Right renal cortex interstitium (tissue), 3 donors: ENCODE measurements at regions not wholly inside any gene's neighbourhood (a gene's known extent, or its start where the extent isn't known, plus 50 kb on each side); places are given as distances from the start of the nearest gene placed in this dataset.
"Not testable (repeated sequence)": the region's sequence is repeated elsewhere in the genome, so short reads cannot be mapped to it uniquely, and the experiment has no call there.

Experiments used
- DNase-seq, 3 donors: peaks; one replicate each; pipeline ENCODE4 v3.0.0-alpha.2; 2013; ENCODE audit warnings: low read depth in 3 of 3, low spot score in 2 of 3

DNA sequence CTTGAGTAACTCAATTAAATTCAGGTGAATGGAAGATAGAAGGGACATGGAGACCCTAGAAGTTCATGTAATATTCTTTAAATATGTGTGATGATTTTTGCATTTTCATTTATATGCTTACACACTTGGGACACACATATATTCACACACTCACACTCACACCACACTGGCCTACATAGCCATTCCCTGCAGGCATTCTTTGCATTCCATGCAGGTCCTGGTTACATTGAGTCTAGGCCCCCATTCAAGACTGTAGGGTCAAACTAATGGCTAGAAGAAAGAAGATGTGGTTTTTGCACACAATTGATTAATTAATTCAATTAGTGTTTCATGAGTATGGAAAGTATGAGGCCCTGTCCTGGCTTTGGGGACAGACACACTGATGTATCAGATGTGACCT is 249.4 kb downstream of the HNMT start:
- DNase-seq, result no peak

DNA sequence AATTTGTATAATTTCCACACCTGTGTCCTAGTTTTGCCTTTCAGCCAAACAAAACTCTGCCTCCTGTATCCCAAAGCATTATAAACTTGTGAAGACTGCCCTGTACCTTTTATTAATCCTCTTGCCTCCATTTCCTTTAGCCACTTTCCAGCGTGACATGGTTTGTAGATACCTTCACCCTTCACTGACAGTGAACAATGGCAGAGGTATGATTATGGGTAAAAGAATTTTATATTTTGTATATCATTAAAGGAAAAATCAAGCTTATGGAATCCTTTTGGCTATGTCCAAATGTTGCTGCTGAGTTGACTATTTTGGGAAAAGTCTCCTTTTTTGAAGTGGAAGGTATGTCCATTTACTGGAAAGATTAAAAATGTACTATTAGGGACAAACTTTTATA is 251.7 kb downstream of the HNMT start:
- DNase-seq, result no peak

DNA sequence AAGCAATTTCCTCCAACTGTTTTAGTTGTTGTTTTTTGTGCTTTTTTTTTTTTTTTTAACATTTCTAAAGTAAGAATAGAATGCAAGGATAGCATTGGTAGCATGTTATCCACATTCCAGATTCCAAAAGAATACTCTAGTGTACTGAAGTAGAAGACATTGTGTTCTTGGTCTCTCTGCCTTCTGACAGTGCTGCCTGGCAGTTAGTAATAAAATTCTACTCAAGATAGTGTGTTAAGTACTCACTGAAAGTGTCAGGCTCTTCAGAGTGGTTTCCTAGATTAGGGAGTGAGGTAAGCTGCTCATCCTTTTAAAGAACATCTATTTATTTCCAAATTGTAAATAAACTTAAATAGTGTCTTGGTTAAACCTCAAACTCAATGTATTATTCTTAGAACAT is 253.7 kb downstream of the HNMT start:
- DNase-seq, result no peak

DNA sequence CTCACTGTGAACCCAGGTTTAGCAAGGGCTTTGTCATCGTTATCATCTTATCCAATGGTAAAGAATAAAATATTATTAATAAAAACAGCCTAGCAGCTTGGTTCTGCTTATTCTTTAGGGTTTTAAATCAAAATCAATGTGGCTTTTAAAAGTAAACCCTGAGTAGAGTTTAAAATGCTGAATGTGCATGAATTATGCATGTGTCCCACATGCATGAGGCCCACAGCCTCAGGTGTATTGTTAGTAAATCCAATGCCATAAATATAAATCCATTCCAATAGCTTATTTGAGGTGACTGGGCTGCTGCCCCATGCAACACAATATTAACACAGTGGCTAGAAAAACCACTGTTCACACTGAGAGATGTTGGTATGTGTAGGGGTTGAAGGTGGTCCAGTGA is 254.1 kb downstream of the HNMT start:
- DNase-seq, result no peak

GRCh38 chr2:138219961-138220360 is 255.7 kb downstream of the HNMT start:
- DNase-seq, result no peak

GRCh38 chr2:138221358-138221757 is 257.1 kb downstream of the HNMT start:
- no peak for DNase-seq

DNA sequence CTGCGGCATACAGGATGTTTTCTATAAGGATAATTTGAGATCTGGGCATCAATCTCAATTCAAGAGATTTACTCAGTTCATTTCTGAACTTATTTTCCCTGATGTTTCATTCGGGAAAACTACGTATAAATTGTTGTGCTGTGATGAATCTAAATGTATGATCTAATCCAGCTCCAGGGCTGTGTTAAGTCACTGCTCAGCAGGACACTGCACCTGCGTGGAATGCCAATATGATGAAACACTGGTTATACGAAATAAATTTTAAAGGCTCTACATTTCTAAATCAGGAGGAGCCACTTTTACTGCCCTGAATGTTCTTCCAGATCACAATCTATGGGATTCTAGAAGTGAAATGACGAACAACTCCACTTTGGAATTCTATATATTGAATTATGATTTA is 259.0 kb downstream of the HNMT start:
- DNase-seq, result no peak

GRCh38 chr2:138227195-138227594 is 262.9 kb downstream of the HNMT start:
- no peak for DNase-seq

GRCh38 chr2:138228101-138228500 is 263.8 kb downstream of the HNMT start:
- DNase-seq, result no peak

GRCh38 chr2:138234265-138234664 is 267.3 kb upstream of the SPOPL start:
- DNase-seq, result no peak

DNA sequence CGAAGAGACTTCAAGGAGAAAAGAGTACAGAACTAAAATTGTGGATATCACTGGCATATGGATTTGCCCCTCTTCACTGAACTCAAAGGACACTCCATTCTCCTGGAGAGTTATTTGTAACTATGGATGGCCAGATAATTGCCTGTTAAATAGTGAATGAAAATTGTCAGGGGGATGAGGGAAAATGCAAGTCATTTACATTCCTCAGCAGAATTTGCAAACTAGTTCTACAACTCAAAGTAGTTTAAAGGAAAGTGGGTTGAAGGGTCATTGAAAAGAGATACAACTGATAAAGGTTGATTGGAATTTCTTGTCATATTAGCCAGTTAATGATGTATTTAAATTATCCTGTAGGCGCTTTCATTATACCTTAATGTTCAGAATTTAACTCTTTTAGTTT is 266.5 kb upstream of the SPOPL start:
- no peak for DNase-seq

DNA sequence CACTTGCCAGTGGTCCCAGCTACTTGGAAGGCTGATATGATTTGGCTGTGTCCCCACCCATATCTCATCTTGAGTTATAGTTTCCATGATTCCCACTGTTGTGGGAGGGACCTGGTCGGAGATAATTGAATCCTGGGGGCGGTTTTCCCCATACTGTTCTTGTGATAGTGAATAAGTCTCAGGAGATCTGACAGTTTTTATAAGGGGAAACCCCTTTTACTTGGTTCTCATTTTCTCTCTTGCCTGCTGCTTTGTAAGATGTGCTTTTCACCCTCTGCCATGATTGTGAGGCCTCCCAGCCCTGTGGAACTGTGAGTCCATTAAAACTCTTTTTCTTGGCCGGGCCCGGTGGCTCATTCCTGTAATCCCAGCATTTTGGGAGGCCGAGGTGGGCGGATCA is 265.4 kb upstream of the SPOPL start:
- DNase-seq, result no peak

DNA sequence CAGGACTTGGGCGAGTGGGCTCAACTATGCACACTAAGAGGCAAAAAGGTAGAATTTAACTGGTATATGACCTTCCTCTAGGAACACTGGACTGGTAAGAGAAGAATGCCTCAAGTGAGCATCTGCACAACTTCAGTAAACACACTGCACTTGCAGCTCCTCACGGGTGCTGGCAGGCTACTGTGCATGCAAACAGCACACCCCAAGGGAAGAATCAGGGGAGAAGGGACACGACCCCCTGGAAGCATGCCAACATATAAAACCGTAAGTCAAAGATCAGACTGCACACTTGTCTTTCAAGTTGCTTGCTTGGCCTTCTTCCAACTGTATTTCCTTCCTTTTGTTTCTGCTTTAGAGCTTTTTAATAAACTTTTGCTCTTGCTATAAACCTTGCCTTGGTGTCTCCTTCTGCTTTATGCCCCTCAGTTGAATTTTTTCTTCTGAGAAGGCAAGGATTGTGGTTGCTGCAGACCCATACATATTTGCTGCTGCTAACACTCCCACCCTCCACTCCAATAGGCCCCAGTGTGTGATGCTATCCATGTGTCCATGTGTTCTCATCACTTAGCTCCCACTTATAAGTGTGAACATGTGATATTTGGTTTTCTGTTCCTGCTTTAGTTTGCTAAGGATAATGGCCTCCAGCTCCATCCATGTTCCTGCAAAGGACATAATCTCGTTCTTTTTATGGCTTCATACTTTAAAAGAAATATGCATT is 263.7 kb upstream of the SPOPL start:
- no peak for DNase-seq

DNA sequence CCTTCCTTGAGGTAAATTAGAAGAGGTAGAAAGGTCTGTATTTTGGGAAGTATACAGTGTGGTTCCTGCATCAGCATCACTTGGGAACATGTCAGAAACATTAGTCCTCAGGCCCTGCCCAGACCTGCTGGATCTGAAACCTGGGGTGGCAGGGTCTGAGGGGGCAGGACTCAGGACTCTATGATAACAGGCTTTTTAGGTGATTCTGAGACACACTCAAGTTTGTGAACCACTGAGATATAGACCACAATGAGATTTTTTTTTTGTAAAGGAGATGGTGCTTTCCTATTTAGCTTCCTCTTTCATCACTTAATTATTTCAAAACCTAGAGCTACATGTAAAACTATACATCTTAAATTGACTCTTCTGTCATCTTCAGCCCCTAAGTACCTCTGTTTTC is 262.7 kb upstream of the SPOPL start:
- DNase-seq, result no peak

- no peak for DNase-seq
Measured at GRCh38 chr2:138239902-138240491, 261.6 kb upstream of the SPOPL start.

DNA sequence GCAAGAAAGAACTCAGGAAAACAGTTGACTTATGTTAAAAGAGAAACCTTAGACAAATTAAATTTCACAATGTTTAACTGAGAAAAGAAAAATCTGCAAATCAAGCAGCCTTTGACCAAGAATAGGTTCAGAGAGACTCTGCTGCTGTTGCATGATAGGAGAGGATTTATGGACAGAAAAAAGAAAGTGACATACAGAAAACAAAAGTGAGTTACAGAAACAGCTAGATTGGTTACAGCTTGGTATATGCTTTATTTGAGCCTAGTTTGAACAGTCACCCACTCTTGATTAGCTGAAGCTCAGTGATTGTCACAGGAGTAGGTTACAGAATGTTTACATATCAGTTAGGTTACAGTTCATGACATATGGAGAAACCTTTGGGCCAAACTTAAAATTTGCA is 258.2 kb upstream of the SPOPL start:
- no peak for DNase-seq

GRCh38 chr2:138244501-138244925 is 257.1 kb upstream of the SPOPL start:
- no peak for DNase-seq

- DNase-seq, result no peak
Measured at GRCh38 chr2:138245310-138245709, 256.3 kb upstream of the SPOPL start.

- no peak for DNase-seq
Measured at GRCh38 chr2:138247302-138247701, 254.3 kb upstream of the SPOPL start.

DNA sequence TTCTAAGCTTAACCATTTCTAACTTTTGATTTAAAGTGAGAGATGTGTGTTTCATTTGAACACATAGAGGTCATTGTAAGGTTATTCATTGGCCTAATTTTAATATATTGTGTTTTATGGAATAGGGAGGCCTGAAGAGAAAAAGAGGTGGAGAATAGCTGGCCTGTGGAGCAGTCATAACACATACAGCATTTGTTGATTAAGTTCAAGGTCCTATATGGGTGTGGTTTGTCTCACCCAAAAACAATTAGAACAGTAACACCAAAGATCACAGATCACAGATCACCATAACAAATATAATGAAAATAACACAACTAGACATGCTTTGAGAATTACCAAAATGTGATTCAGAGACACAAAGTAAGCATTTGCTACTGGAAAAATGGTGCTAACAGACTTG is 252.4 kb upstream of the SPOPL start:
- DNase-seq, result no peak

- not testable (repeated sequence) for DNase-seq
Measured at GRCh38 chr2:138250843-138251320, 250.7 kb upstream of the SPOPL start.

DNA sequence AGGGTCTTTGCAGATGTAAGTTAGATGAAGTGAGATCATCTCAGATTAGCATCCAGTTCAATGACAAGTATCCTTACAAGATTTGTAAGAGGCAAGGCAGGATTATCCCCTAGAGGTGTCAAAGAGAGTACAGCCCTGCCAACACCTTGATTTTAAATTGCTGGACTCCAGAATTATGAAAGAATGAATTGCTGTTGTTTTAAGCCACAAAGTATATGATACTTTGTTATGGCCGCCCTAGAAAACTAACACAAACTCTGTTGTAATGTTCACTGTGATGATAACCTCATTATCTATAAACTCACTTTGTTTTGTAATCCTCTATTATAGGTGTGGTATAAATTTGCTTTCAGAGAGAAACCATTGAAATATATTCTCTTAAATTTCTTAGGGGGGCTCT is 249.0 kb upstream of the SPOPL start:
- DNase-seq, result no peak

GRCh38 chr2:138255670-138256069 is 245.9 kb upstream of the SPOPL start:
- DNase-seq, result no peak
